H9 (cell line): ENCODE measurements at regions not wholly inside any gene's neighbourhood (a gene's known extent, or its start where the extent isn't known, plus 50 kb on each side); places are given as distances from the start of the nearest gene placed in this dataset.

Experiments
- DNase-seq: peaks from one replicate; pipeline ENCODE4 v3.0.0-alpha.2; 2017
- H2AFZ ChIP-seq: one replicate; pipeline ENCODE4 v1.6.1; 2013; ENCODE audit warnings: mild to moderate bottlenecking, low read length, control low read depth, moderate library complexity
- H2AK5ac ChIP-seq: 2 replicates; pipeline ENCODE4 v1.6.1; 2013; ENCODE audit warnings: low read length, control low read depth, mixed read lengths; ENCODE audit not compliant: insufficient read length
- H2BK120ac ChIP-seq: one replicate; pipeline ENCODE4 v1.6.1; 2013; ENCODE audit warnings: low read depth, mild to moderate bottlenecking, low read length, control low read depth, inconsistent platforms; ENCODE audit not compliant: poor library complexity, severe bottlenecking
- H2BK12ac ChIP-seq: 2 replicates; pipeline ENCODE4 v1.6.1; 2013; ENCODE audit warnings: low read length, control low read depth, mixed read lengths, low read depth; ENCODE audit not compliant: insufficient read length
- H2BK15ac ChIP-seq: 2 replicates; pipeline ENCODE4 v1.6.1; 2013; ENCODE audit warnings: low read depth, low read length, control low read depth
- H2BK20ac ChIP-seq: one replicate; pipeline ENCODE4 v1.6.1; 2013; ENCODE audit warnings: low read depth, mild to moderate bottlenecking, low read length, control low read depth, inconsistent platforms; ENCODE audit not compliant: poor library complexity, severe bottlenecking
- H2BK5ac ChIP-seq: 2 replicates; pipeline ENCODE4 v1.6.1; 2013; ENCODE audit warnings: low read length, control low read depth, mixed read lengths; ENCODE audit not compliant: insufficient read length
- H3K14ac ChIP-seq: 2 replicates; pipeline ENCODE4 v1.6.1; 2013; ENCODE audit warnings: low read length, control low read depth; ENCODE audit not compliant: insufficient read depth
- H3K18ac ChIP-seq: 2 replicates; pipeline ENCODE4 v1.6.1; 2013; ENCODE audit warnings: low read depth, mild to moderate bottlenecking, mixed read lengths, low read length, control low read depth; ENCODE audit not compliant: insufficient read length
- H3K23ac ChIP-seq: 2 replicates; pipeline ENCODE4 v1.6.1; 2013; ENCODE audit warnings: low read length, control low read depth, mixed read lengths, low read depth; ENCODE audit not compliant: insufficient read length
- H3K23me2 ChIP-seq: 2 replicates; pipeline ENCODE4 v1.6.1; 2013; ENCODE audit warnings: low read depth, mild to moderate bottlenecking, mixed read lengths, low read length, control low read depth; ENCODE audit not compliant: insufficient read length, poor library complexity, severe bottlenecking
- H3K27ac ChIP-seq: 2 replicates; pipeline ENCODE4 v1.5.1; 2013; ENCODE audit warnings: low read length, control low read depth, mixed read lengths, low read depth; ENCODE audit not compliant: insufficient read length
- H3K27me3 ChIP-seq: 2 replicates; pipeline ENCODE4 v1.6.1; 2013; ENCODE audit warnings: low read length, control low read depth, inconsistent platforms; ENCODE audit not compliant: insufficient read depth
- H3K4ac ChIP-seq: 2 replicates; pipeline ENCODE4 v1.6.1; 2013; ENCODE audit warnings: low read depth, mild to moderate bottlenecking, control low read depth, inconsistent platforms, low read length, moderate library complexity
- H3K4me1 ChIP-seq: 2 replicates; pipeline ENCODE4 v1.6.1; 2013; ENCODE audit warnings: low read length, control low read depth, inconsistent platforms; ENCODE audit not compliant: insufficient read depth
- H3K4me2 ChIP-seq: 2 replicates; pipeline ENCODE4 v1.6.1; 2013; ENCODE audit warnings: low read length, control low read depth, mixed read lengths; ENCODE audit not compliant: insufficient read length, insufficient read depth
- H3K56ac ChIP-seq: 2 replicates; pipeline ENCODE4 v1.6.1; 2013; ENCODE audit warnings: low read depth, mild to moderate bottlenecking, mixed read lengths, low read length, control low read depth; ENCODE audit not compliant: insufficient read length
- H3K79me1 ChIP-seq: 2 replicates; pipeline ENCODE4 v1.6.1; 2013; ENCODE audit warnings: low read depth, mild to moderate bottlenecking, moderate library complexity, low read length, control low read depth, inconsistent platforms; ENCODE audit not compliant: insufficient read depth, poor library complexity, severe bottlenecking
- H3K79me2 ChIP-seq: 2 replicates; pipeline ENCODE4 v1.6.1; 2013; ENCODE audit warnings: low read length, control low read depth, inconsistent platforms; ENCODE audit not compliant: insufficient read depth
- H3K9ac ChIP-seq: 2 replicates; pipeline ENCODE4 v1.6.1; 2013; ENCODE audit warnings: low read length, control low read depth, mixed read lengths; ENCODE audit not compliant: insufficient read length; ENCODE audit errors: extremely low read depth
- H3K9me3 ChIP-seq: one replicate; pipeline ENCODE4 v1.6.1; 2013; ENCODE audit warnings: low read depth, low read length, inconsistent platforms; ENCODE audit not compliant: control insufficient read depth
- H3T11ph ChIP-seq: one replicate; pipeline ENCODE4 v1.6.1; 2013; ENCODE audit warnings: mild to moderate bottlenecking, low read length, control low read depth, inconsistent platforms
- H4K20me1 ChIP-seq: one replicate; pipeline ENCODE4 v1.6.1; 2013; ENCODE audit not compliant: control insufficient read depth, insufficient read length, insufficient read depth
- H4K5ac ChIP-seq: 2 replicates; pipeline ENCODE4 v1.6.1; 2013; ENCODE audit warnings: low read depth, mild to moderate bottlenecking, mixed read lengths, low read length, control low read depth; ENCODE audit not compliant: insufficient read length
- H4K8ac ChIP-seq: replicated peaks from 2 replicates; pipeline ENCODE4 v1.6.1; 2013; ENCODE audit warnings: low read length, control low read depth, mixed read lengths, low read depth; ENCODE audit not compliant: insufficient read length
- H4K91ac ChIP-seq: 2 replicates; pipeline ENCODE4 v1.6.1; 2013; ENCODE audit warnings: low read depth, mild to moderate bottlenecking, moderate library complexity, mixed read lengths, low read length, control low read depth; ENCODE audit not compliant: insufficient read length
- H3K27ac Mint-ChIP-seq, 3 experiments: 2 replicates in 2 of 3; 3 replicates in 1 of 3; pipeline ENCODE4 v1.8.0; 2020 to 2021; ENCODE audit warnings: mixed read lengths in 3 of 3, mild to moderate bottlenecking in 1 of 3, moderate library complexity in 1 of 3
- H3K27me3 Mint-ChIP-seq: 2 replicates; pipeline ENCODE4 v1.8.0; 2021; ENCODE audit warnings: low read depth, mild to moderate bottlenecking, moderate library complexity, mixed read lengths
- H3K36me3 Mint-ChIP-seq, 3 experiments: 2 replicates in 2 of 3; 3 replicates in 1 of 3; pipeline ENCODE4 v1.8.0; 2020 to 2021; ENCODE audit warnings: low read depth in 3 of 3, mixed read lengths in 3 of 3; ENCODE audit not compliant: insufficient read depth in 1 of 3
- H3K4me1 Mint-ChIP-seq, 2 experiments: 2 replicates each; pipeline ENCODE4 v1.8.0; 2020; ENCODE audit warnings: mixed read lengths in 2 of 2
- H3K4me3 Mint-ChIP-seq, 2 experiments: 2 replicates in 1 of 2; 3 replicates in 1 of 2; pipeline ENCODE4 v1.8.0; 2020 to 2021; ENCODE audit warnings: mild to moderate bottlenecking in 2 of 2, mixed read lengths in 2 of 2, moderate library complexity in 1 of 2
- H3K9me3 Mint-ChIP-seq, 2 experiments: 2 replicates in 1 of 2; 3 replicates in 1 of 2; pipeline ENCODE4 v1.8.0; 2020; ENCODE audit warnings: mild to moderate bottlenecking in 2 of 2, mixed read lengths in 2 of 2, moderate library complexity in 1 of 2
- CTCF ChIP-seq: fragments of 200-600 bp; sonication (generic); conservative IDR thresholded peaks from 3 replicates; pipeline ENCODE4 v1.8.0; 2021; ENCODE audit warnings: antibody characterized with exemption, mild to moderate bottlenecking
- WGBS: extraction: QIAGEN DNeasy Blood & Tissue Kit; methylation state at CpG from one replicate; pipeline ENCODE4 v1.1.7; 2013; ENCODE audit warnings: missing lambda C conversion rate, low lambda C conversion rate, mixed read lengths; ENCODE audit not compliant: insufficient read length; ENCODE audit errors: extremely low coverage; 5-methylcytosine and 5-hydroxymethylcytosine counted together

- Histone ChIP-seq H3K23ac (no peak overlapping the region), H3K79me1 (no peaks in the 10 kb centered on the region), H2AK5ac (no peak overlapping the region), H2BK20ac (no peak overlapping the region), H3K18ac (no peak overlapping the region), H3K79me2 (no peaks in the 10 kb centered on the region), H4K5ac (no peak overlapping the region), H3K9me3 (no peaks in the 10 kb centered on the region), H3K27me3 (no peaks in the 10 kb centered on the region), H3K9ac (no peak overlapping the region), H3K4ac (no peak overlapping the region), H3K14ac (no peak overlapping the region), H3K23me2 (no peaks in the 10 kb centered on the region), H4K91ac (no peak overlapping the region), H3K4me2 (no peak overlapping the region), H3K27ac (no peak overlapping the region), H2BK15ac (no peak overlapping the region), H3T11ph (no peak overlapping the region), H4K20me1 (no peaks in the 10 kb centered on the region), H2BK5ac (no peak overlapping the region), H2BK120ac (no peak overlapping the region), H3K56ac (no peak overlapping the region), H4K8ac (no peak overlapping the region), H2AFZ (no peak overlapping the region), H2BK12ac (no peak overlapping the region), H3K4me1 (no peaks in the 10 kb centered on the region)
- no peaks in the 10 kb centered on the region for H3K27me3 Mint-ChIP-seq
- DNase-seq = no peak
- no peak overlapping the region for H3K4me3 Mint-ChIP-seq
- no peaks in the 10 kb centered on the region for H3K4me1 Mint-ChIP-seq
- no peak for TF ChIP-seq CTCF
- no peaks in the 10 kb centered on the region for H3K9me3 Mint-ChIP-seq
- H3K36me3 Mint-ChIP-seq = no peaks in the 10 kb centered on the region; a peak in 1 of 7 replicates
- H3K27ac Mint-ChIP-seq = no peak overlapping the region
- no CpG with 5 or more reads among the region's 2 CpGs for WGBS
Measured at GRCh38 chr17:71477356-71477755, 643.5 kb upstream of the SOX9 start.
